HL-60 (cell line): ENCODE measurements at regions not wholly inside any gene's neighbourhood (a gene's known extent, or its start where the extent isn't known, plus 50 kb on each side); places are given as distances from the start of the nearest gene placed in this dataset.

Source experiments
- DNase-seq, 2 experiments: peaks; one replicate each; pipeline ENCODE4 v3.0.0-alpha.2; 2010 to 2020; ENCODE audit warnings: low read depth in 1 of 2, low spot score in 1 of 2
- H3K27ac ChIP-seq: fragments of 250-450 bp; sonication (Bioruptor Pico); replicated peaks from 2 replicates; pipeline ENCODE4 v1.5.1; 2020; ENCODE audit warnings: mild to moderate bottlenecking, moderate library complexity
- H3K27me3 ChIP-seq: fragments of 250-450 bp; sonication (Bioruptor Pico); 2 replicates; pipeline ENCODE4 v1.5.1; 2021; ENCODE audit warnings: mild to moderate bottlenecking, moderate library complexity; ENCODE audit not compliant: insufficient read depth, poor library complexity, severe bottlenecking
- H3K4me3 ChIP-seq: replicated peaks from 2 replicates; pipeline ENCODE4 v1.5.1; 2011; ENCODE audit warnings: mild to moderate bottlenecking, control low read depth, low read length; ENCODE audit not compliant: insufficient read depth
- CTCF ChIP-seq: IDR thresholded peaks from one replicate; pipeline ENCODE4 v1.5.1; 2011; ENCODE audit warnings: low read length, control low read depth, inconsistent platforms; ENCODE audit not compliant: insufficient read depth
- GABPA ChIP-seq: IDR thresholded peaks from 2 replicates; pipeline ENCODE4 v1.6.1; 2012; ENCODE audit warnings: low read depth
- POLR2AphosphoS5 ChIP-seq: IDR thresholded peaks from 2 replicates; pipeline ENCODE4 v1.6.1; 2012; ENCODE audit warnings: low read depth
- REST ChIP-seq: IDR thresholded peaks from 2 replicates; pipeline ENCODE4 v1.6.1; 2012; ENCODE audit warnings: low read depth; ENCODE audit not compliant: insufficient replicate concordance
- SPI1 ChIP-seq: IDR thresholded peaks from 2 replicates; pipeline ENCODE4 v1.6.1; 2012; ENCODE audit warnings: low read depth, mild to moderate bottlenecking, borderline replicate concordance

GRCh38 chr13:73225990-73226389, 167.2 kb downstream of the KLF5 start:
- no peak overlapping the region for H3K4me3 ChIP-seq
- TF ChIP-seq POLR2AphosphoS5 (no peak), GABPA (no peak), REST (no peak)
- H3K27ac ChIP-seq = no peak overlapping the region

GRCh38 chr13:73224703-73225102, 165.9 kb downstream of the KLF5 start:
- no peak overlapping the region for H3K27ac ChIP-seq
- TF ChIP-seq REST = no peak
- TF ChIP-seq POLR2AphosphoS5 = no peak
- TF ChIP-seq CTCF = no peak
- TF ChIP-seq GABPA = no peak
- TF ChIP-seq SPI1 = peak; percentile 40; the same call in 1 of the 2 replicates
- H3K27me3 ChIP-seq = no peaks in the 10 kb centered on the region
- H3K4me3 ChIP-seq = no peak overlapping the region
- DNase-seq = peak; percentile 62 to 64

More at GRCh38 chr13:73225990-73226389, 167.2 kb downstream of the KLF5 start:
- no peaks in the 10 kb centered on the region for H3K27me3 ChIP-seq
- no peak for DNase-seq

GRCh38 chr13:73223372-73223781, 164.6 kb downstream of the KLF5 start:
- TF ChIP-seq CTCF (no peak), SPI1 (no peak), POLR2AphosphoS5 (no peak), REST (no peak)
- DNase-seq = no peak
- H3K27me3 ChIP-seq = no peaks in the 10 kb centered on the region
- H3K27ac ChIP-seq = no peak overlapping the region
- no peak overlapping the region for H3K4me3 ChIP-seq
